ENCODE measurements at regions not wholly inside any gene's neighbourhood (a gene's known extent, or its start where the extent isn't known, plus 50 kb on each side); places are given as distances from the start of the nearest gene placed in this dataset.

- DNase-seq (ENCODE audit: low read depth in 2 of 2), result no peak
These were observed 974.0 kb downstream of the TBC1D22A start for GRCh38 chr22:47736186-47737034.

- no peak for DNase-seq (ENCODE audit: low read depth in 2 of 2)
These were observed 972.1 kb downstream of the TBC1D22A start for GRCh38 chr22:47734511-47734910.

GRCh38 chr22:47727641-47728040 lies 965.2 kb downstream of the TBC1D22A start:
- DNase-seq (ENCODE audit: low read depth in 2 of 2), result no peak

- DNase-seq (ENCODE audit: low read depth in 2 of 2), result no peak
These were observed 962.3 kb downstream of the TBC1D22A start for GRCh38 chr22:47724751-47725150.

GRCh38 chr22:47724030-47724429 lies 961.6 kb downstream of the TBC1D22A start:
- no peak for DNase-seq (ENCODE audit: low read depth in 2 of 2)

- DNase-seq (ENCODE audit: low read depth in 2 of 2), result no peak
These were observed 955.9 kb downstream of the TBC1D22A start for GRCh38 chr22:47718337-47718736.

- DNase-seq (ENCODE audit: low read depth in 2 of 2), result no peak
These were observed 954.6 kb downstream of the TBC1D22A start for GRCh38 chr22:47716890-47717615.

GRCh38 chr22:47715866-47716578 lies 953.6 kb downstream of the TBC1D22A start:
- DNase-seq (ENCODE audit: low read depth in 2 of 2), result no peak

- DNase-seq (ENCODE audit: low read depth in 2 of 2), result no peak
These were observed 951.5 kb downstream of the TBC1D22A start for GRCh38 chr22:47713941-47714340.

GRCh38 chr22:47710135-47710534 lies 947.7 kb downstream of the TBC1D22A start:
- no peak for DNase-seq (ENCODE audit: low read depth in 2 of 2)

GRCh38 chr22:47705350-47705749 lies 942.9 kb downstream of the TBC1D22A start:
- no peak for DNase-seq (ENCODE audit: low read depth in 2 of 2)

GRCh38 chr22:47698906-47699305 lies 936.5 kb downstream of the TBC1D22A start:
- DNase-seq (ENCODE audit: low read depth in 2 of 2), result no peak

- no peak for DNase-seq (ENCODE audit: low read depth in 2 of 2)
These were observed 935.4 kb downstream of the TBC1D22A start for GRCh38 chr22:47697861-47698260.

- no peak for DNase-seq (ENCODE audit: low read depth in 2 of 2)
These were observed 934.3 kb downstream of the TBC1D22A start for GRCh38 chr22:47696776-47697175.

GRCh38 chr22:47695176-47695575 lies 932.7 kb downstream of the TBC1D22A start:
- DNase-seq (ENCODE audit: low read depth in 2 of 2), result no peak

GRCh38 chr22:47694536-47695130 lies 932.2 kb downstream of the TBC1D22A start:
- DNase-seq (ENCODE audit: low read depth in 2 of 2), result no peak

- DNase-seq (ENCODE audit: low read depth in 2 of 2), result no peak
These were observed 931.2 kb downstream of the TBC1D22A start for GRCh38 chr22:47693606-47694005.

GRCh38 chr22:47692811-47693210 lies 930.4 kb downstream of the TBC1D22A start:
- no peak for DNase-seq (ENCODE audit: low read depth in 2 of 2)

- no peak for DNase-seq (ENCODE audit: low read depth in 2 of 2)
These were observed 928.9 kb downstream of the TBC1D22A start for GRCh38 chr22:47691152-47691895.

GRCh38 chr22:47690586-47690985 lies 928.1 kb downstream of the TBC1D22A start:
- DNase-seq (ENCODE audit: low read depth in 2 of 2), result no peak

- DNase-seq (ENCODE audit: low read depth in 2 of 2), result no peak
These were observed 927.7 kb downstream of the TBC1D22A start for GRCh38 chr22:47690166-47690565.
